Cardiac septum (tissue), 1 donor: ENCODE measurements at regions not wholly inside any gene's neighbourhood (a gene's known extent, or its start where the extent isn't known, plus 50 kb on each side); places are given as distances from the start of the nearest gene placed in this dataset.

ENCODE experiments used
- DNase-seq: peaks from one replicate; pipeline ENCODE4 v3.0.0-alpha.2; 2020; ENCODE audit warnings: low spot score
- intact Hi-C: fragments of 100-400 bp; cut with DNase I; formaldehyde crosslinking; loops from one replicate; pipeline ENCODE4 v1.14.0; 2022
- donor health status: DM: no; HTN: no; CAD: no.

DNA sequence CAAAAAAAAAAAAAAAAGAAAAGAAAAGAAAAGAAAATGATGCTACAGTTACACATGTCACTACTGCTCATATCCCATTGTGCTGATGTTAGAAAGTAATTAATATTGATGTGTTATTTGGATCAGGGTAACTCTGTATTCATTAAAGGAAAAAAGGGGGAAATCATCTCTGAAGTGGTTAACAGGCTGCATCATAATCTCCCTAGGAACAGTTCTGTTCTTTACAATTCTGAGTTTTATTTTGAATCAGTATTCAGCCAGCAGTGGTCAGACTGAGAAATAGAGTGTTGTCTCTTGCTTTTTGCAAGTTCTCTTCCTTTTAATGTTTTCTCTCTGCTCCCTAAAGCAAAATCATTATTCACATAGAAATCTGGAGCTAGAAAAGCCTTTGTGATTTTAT, 128.6 kb upstream of the CRY1 start:
- intact Hi-C loops: no loop called here
- no peak for DNase-seq

DNA sequence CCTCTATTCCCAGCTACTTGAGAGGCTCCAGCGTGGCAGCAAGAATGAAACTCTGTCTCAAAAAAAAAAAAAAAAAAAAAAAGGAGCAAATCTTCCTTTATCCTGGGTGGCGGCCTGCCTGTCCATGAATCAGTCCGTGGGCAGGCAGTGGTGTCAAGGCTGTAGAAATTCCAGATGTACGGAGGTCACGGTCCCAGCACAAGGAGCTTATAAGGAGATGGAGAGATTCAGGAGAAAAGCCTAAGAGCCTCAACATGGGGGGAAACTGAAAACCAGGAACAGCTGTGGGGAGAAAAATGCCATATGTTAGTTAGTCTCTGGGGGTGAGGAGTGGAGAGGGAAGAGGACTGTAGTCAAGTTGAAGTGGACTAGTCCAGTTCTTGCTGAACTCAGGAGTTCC, 130.5 kb upstream of the CRY1 start:
- no peak for DNase-seq
- intact Hi-C loops: no loop called here

DNA sequence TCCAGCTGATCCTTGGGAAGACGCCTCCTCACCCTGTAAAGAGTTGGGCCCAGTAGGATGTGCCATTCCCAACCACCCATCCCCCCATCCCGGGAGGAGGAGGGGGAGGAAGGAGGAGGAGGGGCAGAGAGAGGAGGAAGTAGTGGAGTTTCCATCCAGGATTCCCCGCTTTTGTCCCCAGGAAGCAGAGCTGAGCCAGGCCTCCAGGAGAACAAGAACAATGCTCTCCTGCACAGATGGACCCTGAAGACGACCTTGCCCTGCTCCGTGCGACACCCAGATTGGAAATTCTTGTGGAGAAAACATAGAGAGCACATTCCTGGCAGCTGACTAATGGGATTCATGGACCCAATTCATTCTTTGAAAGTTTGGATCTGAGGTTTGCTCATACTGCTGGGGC, 132.3 kb upstream of the CRY1 start:
- intact Hi-C loops: no loop called here

DNA sequence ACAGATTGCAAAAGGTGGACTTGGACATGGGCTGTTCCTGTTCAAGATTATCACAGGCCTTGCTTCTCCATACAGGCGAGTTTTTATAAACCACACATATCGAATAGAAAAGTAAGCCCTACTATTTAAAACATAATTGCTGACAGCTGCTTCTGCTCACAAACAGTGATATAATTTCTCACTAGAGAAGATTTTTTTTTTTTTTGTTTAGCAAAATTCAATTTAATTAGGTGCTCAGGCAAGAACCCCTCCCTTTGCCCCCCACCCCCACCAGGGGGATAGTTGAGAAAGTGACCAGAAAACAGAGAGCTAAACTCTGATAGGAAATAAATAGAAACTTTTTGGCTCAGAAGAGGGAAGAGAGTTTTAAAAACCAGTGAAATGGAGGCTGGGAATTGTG, 132.8 kb upstream of the CRY1 start:
- DNase-seq: no peak
- intact Hi-C loops: no loop called here

More for the DNA sequence above, 132.3 kb upstream of the CRY1 start:
- no peak for DNase-seq

DNA sequence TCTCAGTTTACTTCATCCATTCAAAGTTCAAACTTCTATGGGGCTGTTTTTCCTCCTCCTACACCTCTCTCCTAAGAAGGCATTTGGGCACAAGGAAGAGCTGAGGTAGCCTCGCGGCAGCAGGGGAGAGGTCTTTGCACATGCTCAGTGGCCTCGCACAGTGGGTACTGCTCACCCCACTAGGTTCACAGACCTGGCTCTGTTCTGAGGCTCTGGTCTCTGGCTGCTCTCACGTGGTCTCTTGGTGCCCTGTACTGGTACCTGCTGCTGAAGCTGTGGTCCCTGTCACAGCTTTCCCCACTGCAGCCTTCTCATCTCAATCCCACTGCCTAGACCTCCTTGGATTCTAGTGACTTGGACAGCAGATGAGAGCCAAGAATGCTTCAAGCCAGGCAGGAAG, 134.7 kb upstream of the CRY1 start:
- intact Hi-C loops: no loop called here
- no peak for DNase-seq

DNA sequence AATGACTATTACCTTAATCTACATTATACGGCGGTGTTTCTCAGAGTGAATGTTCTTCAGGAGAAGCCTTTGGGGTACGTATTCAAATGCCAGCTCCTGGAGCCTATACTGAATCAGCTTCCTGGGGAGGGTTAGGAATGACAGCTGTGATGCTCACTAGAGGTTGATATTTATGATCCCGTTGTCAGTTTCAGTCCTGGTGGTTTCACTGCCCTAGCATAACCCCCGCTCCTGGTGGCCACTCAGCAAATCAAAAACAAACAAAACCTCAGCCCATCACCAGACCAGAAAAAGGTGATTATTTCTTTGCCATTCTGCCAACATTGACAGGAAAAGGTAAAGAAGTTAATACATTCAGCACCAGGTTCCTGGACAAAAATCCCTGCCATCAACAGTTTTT, 136.5 kb upstream of the CRY1 start:
- no peak for DNase-seq
- intact Hi-C loops: no loop called here

DNA sequence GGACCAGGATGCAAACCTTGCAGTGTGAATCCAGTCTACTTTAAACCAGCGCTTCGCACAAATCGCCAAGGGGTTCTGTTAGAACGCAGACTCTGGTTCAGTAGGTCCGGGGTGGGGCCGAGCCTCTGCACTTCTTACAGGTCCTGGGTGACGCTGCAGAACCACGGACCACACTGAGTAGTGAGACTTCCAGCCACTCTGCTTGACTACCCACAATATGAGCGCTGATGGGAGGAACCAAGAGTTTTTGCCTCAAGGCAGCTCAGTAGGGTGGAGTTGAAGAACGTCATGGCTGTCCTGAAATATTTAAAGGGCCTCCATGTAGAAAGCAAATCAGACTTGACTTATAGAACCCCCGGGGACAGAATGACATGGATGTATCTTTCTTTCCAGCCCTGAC, 138.0 kb upstream of the CRY1 start:
- intact Hi-C loops: no loop called here
- DNase-seq: no peak

DNA sequence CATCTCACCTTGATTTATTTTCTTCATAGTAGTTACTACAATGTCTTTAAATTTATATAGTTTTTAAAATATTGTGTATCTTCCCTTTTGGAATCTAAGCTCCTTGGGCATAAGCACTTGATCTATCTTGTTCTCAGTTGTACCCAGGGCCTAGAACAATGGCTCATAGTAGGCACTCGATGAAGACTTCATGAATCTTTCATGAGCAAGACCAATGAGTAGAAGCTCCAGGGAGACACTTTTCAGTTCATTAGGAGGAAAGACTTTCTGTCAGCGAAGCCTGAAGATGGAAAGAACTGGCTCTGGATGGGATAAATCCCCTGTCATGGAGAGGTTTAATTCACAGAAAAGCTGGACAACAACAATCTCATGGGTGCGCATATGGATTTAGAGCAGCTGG, 140.2 kb upstream of the CRY1 start:
- no peak for DNase-seq
- intact Hi-C loops: no loop called here

DNA sequence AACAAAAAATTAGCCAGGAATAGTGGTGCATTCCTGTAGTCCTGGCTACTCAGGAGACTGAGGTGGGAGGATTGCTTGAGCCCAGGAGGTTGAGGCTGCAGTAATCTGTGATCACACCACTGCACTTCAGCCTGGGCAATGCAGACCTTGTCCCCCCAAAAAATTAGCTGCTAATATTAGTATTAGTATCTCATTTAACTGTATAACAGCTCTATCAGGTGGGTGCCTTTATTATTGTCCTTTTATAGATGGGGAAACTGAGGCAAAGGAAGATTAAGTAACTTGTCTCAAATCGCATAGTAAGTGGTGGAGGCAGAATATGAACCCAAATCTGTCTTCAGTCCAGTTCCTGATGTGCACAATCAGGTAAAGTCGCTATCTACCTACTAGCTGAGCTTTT, 142.3 kb upstream of the CRY1 start:
- intact Hi-C loops: no loop called here
- DNase-seq: no peak

DNA sequence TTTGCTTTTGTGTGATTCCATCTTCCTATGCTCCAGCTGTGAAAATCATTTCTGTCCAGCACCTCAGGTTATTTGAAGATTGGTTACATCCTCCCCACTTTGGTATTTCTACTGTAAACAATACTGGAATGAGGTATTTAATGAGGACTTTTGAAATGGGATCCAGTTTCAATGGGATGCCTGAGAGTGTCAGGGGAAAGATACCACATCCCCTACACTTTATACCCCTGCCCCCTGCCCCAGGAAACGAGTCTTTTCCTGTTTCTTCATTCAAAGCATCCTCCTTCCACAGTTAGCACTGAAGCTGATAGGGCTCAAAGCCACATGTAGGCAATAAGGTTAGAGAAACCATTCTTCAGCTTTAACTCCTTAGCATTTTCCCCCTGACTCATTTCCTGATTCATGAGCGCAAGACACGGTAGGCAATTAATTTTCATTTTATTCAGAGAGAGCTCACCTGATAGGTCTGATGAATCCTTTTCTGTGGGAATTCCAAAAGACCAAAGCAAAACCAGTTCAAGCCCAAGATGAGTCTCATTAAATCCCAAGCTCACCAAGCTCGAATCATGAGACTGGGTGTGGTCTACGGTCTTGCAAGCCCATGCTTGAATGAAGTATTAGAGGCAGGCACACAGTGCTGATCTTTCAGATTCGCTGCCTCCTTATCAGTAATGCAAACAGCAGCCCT, 143.6 kb upstream of the CRY1 start:
- DNase-seq: no peak
- intact Hi-C loops: no loop called here

DNA sequence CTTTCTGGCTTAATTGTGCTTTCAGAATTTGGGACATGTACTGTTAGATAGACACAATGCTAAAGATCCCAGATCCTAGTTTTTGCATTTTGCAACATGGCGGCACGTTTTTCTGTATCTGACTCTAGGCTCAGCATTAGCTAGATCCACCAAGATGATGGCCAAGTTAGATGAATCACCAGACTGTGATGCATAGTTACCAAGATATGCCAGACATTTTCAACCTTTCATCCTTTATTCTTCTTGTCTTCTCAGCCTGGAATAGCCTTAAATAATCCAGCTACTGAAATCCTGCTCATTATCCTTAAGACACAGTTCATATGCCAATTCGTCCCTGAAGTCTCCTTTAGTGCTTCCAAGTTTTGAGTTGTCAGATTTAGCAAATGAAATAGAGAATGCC, 144.9 kb upstream of the CRY1 start:
- no peak for DNase-seq
- intact Hi-C loops: no loop called here

DNA sequence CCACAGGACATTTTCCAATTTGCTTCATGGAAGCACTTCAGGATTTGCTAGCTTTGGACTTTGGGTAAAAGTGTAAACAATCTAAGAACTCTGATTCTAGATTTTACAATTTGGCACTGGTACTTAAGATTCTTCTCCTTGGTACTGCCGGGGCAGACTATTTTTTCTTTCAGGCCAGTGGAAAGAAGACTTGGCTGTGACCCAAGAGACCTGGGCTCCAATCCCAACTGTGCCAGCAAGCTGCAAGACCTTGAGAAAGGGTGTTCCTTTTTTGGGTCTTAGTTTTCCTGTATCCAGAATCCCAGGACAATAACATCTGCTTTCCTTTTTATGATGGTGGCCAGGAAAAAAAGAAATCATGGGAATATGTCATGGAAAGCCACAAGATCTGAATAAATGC, 148.1 kb upstream of the CRY1 start:
- intact Hi-C loops: no loop called here
- DNase-seq: no peak

DNA sequence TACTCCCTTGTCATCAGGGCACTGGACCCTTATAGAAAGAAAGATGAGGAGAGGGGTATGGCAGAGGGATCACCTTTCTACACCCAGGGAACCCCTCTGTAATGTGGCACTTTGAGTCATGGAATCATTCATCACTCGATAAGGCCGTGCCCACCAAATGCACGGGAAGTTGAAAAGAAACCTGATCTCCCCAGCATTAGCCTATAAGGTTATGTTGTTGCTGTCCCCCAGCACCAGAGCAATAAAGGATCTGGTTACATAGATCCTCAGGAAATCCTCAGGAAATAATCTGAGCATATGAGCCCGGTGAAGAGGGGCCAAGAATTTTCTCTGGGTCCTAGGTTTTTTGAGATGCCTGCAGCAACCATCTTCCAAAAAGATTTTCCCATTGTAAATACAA, 148.8 kb upstream of the CRY1 start:
- intact Hi-C loops: no loop called here
- DNase-seq: no peak

DNA sequence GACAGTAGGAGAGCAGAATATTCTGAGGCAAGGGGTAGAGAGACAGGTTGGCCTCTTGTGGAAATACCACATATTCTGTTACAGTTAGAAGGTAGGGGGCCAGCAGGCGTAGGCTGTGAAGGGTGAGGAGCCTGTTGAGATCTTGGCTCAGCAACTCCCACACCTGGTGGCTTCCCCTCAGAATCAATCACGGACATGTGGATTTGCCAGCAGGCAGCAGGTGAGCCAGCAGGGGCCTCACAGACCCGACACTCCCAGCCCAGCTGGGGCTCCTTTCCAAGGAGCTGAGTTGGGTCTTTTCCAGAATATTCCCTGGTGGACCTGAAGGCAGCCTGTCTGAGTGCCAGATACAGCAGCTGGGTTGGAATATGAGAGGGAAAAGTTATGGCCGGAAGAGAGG, 150.0 kb upstream of the CRY1 start:
- no peak for DNase-seq
- intact Hi-C loops: no loop called here

DNA sequence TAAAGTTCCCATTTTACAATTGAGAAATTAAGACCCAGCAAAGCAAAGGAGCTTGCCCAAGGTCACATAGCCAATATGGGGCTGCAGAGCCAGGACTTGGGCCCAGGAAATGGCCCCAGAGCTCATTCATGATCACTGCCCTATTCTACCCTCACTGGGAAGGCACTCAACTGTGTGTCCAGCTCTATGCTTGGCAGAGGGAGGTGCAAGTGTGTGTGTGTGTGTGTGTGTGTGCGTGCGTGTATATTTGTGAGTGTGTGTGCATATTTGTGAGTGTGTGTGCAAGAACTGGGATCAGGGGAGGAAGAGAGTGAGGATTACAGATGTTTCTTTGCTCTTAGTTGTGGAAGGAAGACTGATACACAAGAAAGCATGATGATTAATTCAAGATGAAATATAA, 151.2 kb upstream of the CRY1 start:
- intact Hi-C loops: no loop called here
- no peak for DNase-seq

DNA sequence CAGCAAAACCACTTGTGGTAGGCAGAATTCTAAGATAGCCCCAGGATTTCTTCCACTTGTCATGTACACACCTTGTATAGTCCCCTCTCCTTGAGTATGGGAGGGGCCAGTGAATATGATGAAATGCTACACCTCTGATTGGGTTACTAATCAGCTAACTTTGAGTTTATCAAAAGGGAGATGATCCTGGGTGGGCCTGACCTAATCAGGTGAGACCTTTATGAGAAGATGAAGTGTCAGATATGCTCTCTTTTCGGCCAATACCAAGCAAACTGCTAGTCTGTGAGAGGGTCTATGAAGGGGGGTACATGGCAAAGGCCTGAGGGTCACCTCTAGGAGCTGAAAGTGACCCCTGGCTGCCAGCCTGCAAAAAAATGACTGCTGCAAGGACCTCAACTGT, 154.3 kb upstream of the CRY1 start:
- DNase-seq: no peak
- intact Hi-C loops: no loop called here

DNA sequence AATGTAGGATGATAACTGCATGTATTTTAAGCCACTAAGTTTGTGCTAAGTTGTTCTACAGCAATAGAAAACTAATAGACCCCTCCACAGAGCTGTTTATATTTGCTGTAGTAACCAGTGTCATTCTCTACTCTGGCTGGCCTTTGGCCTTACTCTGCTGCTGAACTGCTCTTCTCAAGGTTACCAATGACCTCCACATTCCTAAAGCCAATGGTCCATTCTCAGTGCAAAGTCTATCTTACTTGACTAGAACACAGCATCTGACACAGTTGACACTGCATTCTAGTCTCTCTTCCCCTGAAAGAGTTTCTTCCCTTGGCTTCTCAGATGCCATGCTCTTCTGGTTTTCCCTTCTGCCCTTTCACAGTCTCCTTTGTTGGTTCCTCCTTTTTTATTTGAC, 154.8 kb upstream of the CRY1 start:
- DNase-seq: no peak
- intact Hi-C loops: no loop called here

DNA sequence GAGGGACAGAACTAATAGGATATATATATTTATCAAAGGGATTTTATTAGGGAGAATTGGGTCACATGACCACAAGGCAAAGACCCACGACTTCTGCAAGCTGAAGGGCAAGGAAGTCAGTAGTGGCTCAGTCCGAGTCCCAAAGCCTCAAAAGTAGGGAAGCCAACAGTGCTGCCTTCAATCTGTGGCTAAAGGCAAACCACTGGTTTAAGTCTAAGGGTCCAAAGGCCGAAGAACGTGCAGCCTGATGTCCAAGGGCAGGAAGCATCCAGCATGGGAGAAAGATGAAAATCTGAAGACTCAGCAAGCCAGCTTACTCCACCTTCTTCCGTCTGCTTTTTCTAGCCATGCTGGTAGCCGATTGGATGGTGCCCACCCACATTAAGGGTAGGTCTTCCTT, 157.9 kb upstream of the CRY1 start:
- no peak for DNase-seq

DNA sequence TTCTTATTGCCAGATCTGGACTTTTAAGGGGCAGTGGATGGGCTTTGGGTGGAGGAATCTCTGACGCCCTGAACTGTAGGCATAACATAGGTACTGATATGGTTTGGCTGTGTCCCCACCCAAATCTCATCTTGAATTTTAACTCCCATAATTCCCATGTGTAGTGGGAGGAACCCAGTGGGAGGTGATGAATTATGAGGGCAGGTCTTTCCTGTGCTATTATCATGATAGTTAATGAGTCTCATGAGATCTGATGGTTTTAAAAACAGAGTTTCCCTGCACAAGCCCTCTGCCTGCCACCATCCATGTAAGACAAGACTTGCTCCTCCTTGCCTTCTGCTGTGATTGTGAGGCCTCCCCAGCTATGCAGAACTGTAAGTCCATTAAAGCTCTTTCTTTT, 160.0 kb upstream of the CRY1 start:
- intact Hi-C loops: no loop called here
- DNase-seq: no peak

More for the DNA sequence above, 157.9 kb upstream of the CRY1 start:
- intact Hi-C loops: no loop called here

DNA sequence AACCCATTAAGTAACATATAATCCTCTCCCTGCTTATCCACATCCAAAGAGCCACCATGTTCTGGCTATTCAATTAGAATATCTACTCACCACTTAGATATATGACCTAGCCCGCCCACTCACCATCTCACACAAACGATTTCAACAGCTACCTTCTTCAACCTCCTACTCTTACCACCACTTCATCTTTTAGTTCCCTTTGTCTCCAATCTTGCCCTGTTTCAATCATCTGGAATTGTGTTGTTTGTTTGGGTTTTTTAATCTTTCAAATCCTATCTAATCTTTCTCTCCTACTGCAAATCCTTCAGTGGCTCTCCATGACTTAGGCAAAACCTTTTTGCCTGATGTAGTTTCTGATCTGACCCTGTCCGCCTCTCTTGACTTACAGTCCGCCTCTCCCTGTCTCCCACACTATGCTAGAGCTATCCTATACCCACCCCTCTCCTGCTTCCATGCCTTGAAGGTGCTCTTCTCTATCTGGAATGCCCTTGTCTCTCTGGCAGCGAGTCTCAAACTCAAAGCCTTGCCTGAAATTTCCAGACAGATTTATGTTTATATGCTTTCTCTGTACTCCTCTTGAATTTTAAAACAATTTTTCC, 161.0 kb upstream of the CRY1 start:
- no peak for DNase-seq
- intact Hi-C loops: no loop called here

DNA sequence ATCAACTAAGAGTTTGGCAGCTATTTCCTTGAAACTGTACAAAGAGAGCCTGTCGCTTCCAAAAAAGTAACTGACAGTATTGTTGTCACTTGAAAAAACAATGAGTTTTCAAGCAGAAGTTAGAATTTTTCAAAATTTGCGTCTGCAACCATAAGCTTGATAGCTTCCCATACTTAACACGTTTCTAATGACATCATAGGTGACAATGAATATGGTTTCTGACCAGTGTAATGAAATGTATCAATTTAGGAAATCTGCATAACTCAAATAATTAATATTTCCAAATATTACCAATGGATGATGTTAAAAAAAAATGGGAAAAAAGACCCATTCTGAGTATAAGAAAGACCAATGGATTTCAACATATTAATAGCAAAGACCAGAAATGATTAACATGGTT, 165.4 kb upstream of the CRY1 start:
- DNase-seq: no peak
- intact Hi-C loops: no loop called here

DNA sequence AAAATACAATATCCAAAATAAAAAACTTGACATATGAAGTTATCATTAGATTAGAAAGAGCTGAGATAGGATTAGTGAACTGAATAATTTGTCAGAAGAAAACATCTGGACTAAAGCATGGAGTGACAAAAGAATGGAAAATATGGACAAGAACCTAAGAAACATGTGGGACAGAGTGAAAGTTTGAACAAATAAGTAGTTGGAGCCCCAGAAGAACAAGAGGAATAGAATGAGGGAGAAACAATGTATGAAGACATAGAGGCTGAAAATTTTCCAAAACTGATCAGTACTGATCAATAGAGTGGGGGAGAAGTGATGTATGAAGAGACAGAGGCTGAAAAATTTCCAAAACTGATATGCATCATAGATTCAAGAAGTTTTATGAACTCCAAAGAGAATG, 170.6 kb upstream of the CRY1 start:
- no peak for DNase-seq
- intact Hi-C loops: no loop called here
